ENCODE measurements at regions not wholly inside any gene's neighbourhood (a gene's known extent, or its start where the extent isn't known, plus 50 kb on each side); places are given as distances from the start of the nearest gene placed in this dataset.

DNA sequence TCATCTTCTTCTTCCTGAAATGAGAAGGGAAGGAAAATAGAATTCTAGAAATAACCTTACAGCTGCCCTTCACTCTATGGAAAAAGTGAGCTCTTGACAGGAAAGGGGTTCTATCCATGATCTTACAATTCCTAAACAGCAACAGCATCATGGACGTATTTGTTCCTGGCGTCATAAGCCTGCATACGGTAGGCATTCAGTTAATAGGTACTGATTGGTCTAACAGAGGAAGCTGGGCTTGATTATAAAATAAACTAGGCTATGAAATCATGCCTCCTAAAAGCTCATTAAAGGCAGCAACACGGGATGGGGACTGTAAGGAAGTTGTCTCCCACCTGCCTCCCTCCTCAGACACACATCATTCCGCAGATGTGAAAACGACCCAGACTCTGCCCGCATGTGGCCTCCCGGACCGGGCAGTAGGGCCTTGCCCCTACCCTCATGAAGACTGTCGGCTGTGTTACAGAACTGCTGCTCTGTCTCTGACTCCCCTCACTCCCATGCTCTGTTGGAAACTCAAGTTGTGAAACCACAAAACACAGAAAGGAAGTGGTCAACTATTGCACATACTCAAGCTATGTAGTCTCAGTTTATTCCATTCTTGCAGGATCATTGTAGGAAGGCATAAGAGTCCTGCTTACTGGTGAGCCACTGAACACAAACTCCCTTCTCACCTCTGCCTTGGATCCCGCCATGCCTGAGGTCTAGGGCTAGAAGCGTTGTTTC, 129.8 kb downstream of the DLEU7 start:
- no peak for TF ChIP-seq EZH2 (IDR thresholded peaks at IDR 0.05; ENCODE audit: low read depth)
- TF ChIP-seq, protein P1, sequence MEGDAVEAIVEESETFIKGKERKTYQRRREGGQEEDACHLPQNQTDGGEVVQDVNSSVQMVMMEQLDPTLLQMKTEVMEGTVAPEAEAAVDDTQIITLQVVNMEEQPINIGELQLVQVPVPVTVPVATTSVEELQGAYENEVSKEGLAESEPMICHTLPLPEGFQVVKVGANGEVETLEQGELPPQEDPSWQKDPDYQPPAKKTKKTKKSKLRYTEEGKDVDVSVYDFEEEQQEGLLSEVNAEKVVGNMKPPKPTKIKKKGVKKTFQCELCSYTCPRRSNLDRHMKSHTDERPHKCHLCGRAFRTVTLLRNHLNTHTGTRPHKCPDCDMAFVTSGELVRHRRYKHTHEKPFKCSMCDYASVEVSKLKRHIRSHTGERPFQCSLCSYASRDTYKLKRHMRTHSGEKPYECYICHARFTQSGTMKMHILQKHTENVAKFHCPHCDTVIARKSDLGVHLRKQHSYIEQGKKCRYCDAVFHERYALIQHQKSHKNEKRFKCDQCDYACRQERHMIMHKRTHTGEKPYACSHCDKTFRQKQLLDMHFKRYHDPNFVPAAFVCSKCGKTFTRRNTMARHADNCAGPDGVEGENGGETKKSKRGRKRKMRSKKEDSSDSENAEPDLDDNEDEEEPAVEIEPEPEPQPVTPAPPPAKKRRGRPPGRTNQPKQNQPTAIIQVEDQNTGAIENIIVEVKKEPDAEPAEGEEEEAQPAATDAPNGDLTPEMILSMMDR (conservative IDR thresholded peaks at IDR 0.05), result no peak

Measured in PC-9 (cell line).